Stimulated activated CD4-positive, alpha-beta T cell treated with anti-CD3 and anti-CD28 coated beads, Interleukin-15, amount 100 ng/mL, for 24 hours (primary cell): ENCODE measurements at regions not wholly inside any gene's neighbourhood (a gene's known extent, or its start where the extent isn't known, plus 50 kb on each side); places are given as distances from the start of the nearest gene placed in this dataset.

Source experiments
- DNase-seq: peaks from one replicate; pipeline ENCODE4 v3.0.0-alpha.2; 2020

DNA sequence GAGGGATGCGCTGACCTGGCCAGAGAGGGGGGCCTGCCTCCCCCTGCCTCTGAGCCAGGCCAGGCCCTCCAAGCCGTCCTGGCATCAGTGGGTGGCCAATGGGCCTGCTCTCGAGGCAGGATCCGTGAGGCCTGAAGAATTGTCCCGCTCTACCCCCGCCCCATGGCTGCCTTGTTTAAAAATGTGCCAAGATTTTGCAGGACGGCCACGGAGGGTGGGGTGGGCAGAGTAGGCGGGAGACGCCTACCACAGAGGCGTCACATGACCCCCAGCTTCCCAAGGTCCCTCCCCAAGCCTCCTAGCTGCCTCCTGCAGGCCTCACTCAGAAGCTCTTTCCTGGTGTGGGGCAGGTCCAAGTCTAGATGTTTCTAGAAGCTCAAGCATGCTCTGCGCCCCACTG lies 69.5 kb downstream of the ENGASE start:
- DNase-seq: no peak

DNA sequence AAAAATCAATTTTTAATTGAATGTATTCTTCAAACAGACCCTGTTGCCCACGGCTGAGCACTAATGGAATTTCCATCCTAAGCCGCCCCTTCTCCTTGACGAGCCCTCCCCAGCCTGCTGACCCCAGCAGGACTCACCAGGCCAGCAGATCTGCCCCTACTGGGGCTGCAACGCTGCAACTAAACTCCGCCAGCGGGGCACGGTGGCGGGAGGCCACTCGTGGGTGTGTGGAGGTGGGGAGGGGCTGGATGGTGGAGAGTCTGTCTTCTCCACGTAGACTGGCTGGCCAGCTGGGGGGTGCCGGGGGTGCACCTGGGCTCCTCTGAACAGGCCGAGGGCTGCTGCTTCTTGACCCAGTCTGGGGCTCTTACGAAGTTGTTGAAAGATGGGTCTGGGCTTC lies 67.8 kb downstream of the ENGASE start:
- DNase-seq: no peak

DNA sequence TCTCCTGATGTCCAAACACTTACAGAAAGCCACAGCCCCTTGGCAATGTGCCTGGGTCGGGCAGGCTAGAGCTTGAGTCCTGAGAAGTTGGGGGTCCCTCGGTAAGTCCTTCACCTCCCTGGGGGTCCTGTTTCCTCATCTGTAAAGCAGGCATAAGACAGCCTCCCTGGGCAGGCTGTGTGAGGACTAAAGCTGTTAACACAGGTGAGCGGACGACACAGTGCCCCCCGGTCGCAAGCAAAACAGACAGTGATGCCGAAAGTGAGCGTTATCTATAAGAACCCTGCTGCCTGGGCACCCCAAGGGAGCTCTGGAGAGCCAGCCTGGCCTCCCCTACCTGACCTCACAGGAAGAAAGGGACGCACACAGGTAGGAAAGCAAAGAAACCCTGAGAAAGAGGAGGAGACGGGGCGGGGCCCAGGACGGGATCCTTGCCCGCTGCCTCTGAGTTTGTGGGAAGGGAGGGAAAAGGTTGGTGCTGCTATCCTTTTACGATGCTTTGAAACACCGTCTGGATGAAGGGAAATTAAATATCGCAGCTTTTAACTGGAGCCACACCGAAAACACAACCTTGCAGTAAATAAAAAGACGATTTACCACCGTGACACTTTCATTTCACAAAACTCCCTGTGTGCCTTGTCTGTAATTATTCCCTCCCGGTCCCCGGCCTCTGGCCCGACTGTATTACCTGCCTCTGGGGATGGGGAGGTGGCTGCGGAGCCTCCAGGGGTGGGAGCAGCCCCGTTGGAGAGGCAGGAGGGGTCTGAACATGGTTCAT lies 67.1 kb downstream of the ENGASE start:
- no peak for DNase-seq

DNA sequence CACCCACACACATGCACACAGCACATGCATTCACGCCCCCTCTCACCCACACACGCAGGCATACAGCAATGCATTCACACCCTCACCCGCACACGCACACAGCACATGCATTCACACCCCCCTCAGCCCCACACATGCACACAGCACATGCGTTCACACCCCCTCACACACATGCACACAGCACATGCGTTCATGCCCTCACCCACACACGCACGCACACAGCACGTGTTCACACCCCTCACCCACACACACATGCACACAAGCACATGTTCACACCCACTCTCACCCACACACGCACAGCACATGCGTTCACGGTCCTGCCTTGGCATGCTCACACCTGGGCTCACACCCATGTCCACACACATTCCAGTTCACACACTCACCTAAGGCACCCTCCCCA lies 64.2 kb downstream of the ENGASE start:
- DNase-seq: no peak

DNA sequence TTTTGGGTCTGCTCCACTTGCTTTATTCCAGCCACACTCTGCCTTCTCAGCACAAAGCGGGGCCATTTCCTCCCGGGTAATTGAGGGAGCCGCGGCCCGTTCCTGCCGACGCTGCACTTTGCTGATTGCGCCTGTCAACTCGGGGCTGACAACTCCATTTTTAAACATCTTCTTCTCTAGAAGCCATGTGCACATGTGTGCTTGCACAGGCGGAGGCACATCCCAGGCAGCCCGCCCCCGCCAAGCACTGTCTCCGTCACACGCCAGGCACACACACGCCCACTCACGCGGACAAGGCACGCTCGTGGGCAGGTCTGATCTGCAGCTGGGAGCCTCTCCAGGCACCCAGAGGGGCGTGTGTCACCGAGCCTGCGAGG lies 63.2 kb downstream of the ENGASE start:
- DNase-seq: no peak

DNA sequence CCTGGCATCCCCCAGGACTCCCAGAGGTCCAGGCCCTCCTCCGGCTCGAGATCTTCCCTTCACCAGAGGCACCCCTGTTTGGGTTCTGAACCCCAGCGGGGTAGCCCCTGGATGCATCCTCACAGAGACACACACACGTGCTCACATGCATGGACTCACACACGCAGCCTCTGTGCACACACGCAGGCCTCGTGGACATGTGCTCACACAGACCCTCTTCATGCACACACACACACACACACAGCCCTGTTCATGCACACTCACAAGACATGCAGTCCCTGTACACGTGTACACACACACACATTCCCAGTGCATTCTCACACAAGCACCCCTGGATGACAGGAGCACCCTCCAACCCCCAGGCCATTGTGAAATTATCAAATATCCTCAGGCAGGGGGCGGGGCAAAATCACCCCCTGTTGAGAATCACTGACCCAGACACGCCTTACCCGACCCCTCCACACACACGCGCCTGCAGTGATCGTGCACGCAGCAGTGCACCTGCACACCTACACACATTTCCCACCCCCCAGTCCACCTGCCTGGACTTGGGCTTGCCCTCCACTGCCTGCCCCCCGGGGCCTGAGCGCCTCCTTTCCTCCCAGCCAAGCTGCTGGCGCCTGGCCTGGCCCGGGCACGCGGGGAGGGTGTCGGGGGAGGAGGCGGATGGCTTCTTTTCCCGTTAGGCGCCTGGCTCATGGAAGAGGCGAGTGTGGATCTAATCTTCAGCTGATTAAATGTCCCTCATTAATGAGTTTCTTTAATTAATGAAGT lies 62.6 kb downstream of the ENGASE start:
- no peak for DNase-seq

DNA sequence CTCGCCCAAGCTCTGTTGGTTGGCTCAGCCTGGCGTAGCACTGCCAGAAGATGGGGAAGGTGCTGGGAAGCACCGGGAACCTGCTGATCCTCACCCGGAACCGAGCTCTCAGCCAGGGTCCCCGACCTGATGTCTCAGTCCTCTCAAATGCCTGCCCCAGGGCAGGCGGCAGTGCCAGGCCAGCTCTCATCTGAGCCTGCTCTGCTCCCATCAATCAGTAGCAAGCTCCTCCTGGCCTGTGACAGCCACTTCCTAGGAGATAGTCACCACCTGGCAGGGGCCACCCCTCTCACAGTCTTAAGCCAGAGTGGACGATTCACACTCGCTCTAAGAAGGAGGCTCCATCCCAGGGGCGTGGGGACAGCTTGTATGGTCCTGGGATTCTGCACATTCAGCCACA lies 62.0 kb downstream of the ENGASE start:
- DNase-seq: no peak
